GM21825 (cell line): ENCODE measurements at regions not wholly inside any gene's neighbourhood (a gene's known extent, or its start where the extent isn't known, plus 50 kb on each side); places are given as distances from the start of the nearest gene placed in this dataset.

Source experiments
- ATAC-seq: cut with Tn5 transposase; IDR thresholded peaks from one replicate; pipeline ENCODE4 v1.9.1; 2021; ENCODE audit warnings: mild to moderate bottlenecking, moderate library complexity; ENCODE audit not compliant: unreplicated experiment

DNA sequence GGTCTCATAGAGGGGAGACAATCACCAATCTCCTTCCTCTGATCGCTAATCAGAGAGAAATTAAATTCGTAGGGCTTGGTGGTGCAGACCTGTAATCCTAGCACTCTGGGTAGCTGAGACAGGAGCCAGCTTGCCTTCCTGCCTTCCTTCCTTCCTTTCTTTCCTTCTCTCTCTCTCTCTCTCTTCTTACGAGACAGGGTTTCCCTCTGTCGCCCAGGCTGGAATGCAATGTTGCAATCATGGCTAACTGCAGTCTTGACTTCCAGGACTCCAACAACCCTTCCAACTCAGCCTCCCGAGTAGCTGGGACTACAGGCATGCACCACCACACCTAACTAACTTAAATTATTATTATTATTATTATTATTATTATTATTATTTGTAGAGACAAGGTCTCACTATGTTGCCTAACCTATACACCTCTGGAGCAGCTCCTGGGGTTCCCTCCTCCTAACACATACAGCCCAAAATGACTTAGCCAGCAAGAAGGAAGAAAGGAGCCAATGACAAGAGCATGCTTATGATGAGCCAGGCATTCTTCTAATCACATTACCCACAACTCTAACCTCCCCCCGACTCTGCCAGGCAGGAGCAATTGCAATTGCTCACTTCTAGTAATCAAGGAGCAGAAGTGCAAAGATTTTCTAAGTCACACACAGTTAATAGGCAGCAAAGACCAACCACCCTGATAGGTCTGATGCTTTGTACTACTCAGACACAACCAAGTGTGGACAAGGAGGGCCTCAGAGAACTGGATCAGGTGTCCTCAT lies 105.4 kb upstream of the F3 start:
- ATAC-seq: no peak

DNA sequence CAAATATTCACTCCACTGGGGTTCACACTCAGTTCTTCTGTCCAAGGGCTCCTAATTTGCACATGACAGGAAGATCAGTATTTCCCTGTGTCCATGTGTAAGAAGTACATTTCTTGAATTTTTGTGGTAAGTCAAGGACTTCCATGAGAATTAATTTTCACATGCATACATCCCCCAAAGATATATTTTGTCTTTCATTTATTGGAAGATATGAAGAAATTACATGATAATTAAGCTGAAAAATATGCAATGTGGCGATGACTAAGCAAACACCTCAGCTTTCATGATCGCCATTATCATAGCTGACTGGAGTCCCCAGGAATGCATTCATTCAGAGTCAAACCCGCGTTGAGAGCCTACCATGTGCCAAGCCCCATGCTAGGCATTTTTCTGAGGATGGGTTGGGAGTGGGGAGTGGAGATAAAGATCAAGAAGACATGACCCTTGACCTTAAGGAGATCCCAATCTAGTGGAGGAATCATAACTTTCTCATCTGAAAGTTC lies 104.6 kb upstream of the F3 start:
- no peak for ATAC-seq

DNA sequence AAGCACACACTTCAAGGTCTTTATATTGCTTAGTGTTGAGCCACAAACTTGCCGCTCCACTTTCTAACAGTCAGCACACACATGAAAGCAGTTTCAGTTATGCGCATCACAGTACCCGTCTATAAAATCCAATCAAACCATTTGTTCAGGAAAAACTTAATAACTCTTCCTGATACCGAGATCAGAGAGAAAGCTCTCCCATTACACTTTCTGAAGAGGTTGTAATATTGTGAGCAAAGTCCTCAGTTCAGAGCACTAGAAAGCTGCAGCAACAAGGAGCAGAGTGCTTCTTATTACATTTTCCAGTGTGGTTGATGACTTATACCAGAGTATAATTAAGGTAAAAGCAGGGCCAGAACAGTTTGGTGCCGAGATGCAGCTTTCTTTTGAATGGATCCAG lies 102.8 kb upstream of the F3 start:
- ATAC-seq: no peak

DNA sequence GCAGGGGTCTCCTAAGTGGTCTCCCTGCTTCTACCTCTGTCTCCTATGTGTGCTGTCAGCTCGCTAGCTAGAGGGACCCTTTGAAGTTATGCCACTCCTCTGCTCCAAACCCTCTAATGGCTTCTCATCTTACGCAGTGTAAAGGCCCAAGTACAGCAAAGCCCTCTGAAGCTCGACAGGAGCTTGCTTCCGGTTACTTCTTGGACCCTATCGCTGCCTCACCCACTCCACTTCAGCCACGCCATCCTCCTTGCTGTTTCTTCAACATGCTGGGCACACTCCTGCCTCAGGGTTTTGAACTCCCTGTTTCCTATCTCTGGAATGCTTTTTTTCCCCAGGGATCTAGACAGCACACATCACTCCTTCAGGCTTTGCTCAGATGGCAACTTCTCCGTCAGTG lies 102.3 kb upstream of the F3 start:
- ATAC-seq: no peak

DNA sequence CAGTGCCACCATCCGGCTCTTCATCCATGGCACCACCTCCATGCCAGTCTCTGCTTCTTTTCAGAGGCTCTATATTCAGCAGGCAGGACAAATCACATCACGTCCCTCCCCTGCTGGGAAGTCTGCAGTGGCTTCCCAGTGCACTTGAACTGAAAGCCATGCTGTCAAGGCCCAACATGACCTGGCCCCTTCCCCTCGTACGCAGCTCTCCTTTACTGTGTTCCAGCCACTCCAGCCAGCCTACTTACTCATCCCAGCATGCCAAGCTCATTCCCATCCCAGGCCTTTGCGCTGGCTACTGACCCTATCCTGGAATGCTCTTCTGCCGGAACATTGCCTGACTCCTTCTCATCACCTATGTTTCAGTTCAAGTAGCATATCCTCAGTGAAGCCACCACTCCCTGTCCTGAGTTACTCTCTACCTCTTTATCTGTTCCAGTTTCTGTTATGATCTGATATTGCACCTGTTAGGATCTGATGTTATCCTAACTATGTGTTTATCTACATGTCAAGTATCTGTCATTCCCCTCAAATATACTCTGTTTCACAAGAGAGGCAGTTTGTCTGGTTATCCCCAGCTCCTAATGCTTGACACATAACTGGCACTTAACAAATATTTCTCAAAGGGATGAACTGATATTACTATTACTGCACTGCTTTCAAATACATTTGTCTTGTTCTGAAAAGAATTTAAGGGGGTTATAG lies 101.2 kb upstream of the F3 start:
- ATAC-seq: no peak

DNA sequence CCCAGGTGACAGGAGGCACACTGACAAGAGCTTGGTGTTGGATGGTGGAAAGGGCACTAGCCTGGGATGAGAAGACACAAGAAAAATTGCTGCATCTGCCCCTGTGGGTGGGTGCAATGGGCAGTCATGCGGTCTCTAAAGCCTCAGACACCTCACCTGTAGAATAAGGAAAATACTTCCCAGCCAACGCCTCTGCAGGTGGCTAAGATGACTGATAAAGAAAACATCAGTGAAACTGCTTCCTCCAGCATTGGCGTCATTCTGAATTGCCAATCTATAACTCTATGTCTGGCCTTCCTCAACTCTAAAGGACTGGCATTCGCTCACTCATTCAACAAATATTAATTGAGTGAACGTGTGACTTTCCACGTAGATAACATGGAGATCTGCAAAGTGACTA lies 100.4 kb upstream of the F3 start:
- no peak for ATAC-seq

DNA sequence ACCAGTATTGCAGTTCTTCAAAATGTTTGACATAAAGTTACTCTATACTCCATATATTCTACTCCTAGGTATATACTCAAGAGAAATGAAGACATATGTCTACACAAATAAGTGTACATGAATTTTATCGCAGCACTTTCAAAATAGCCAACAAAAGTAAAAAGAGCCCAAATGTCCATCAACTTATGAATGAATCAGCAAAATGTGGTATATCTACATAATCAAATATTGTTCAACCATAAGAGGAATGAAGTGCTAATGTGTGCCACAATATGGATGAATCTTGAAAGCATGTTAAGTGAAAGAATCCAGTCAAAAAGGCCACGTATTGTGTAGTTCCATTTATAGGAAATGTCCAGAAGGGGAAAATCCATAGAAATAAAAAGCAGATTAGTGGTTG lies 98.6 kb upstream of the F3 start:
- no peak for ATAC-seq

DNA sequence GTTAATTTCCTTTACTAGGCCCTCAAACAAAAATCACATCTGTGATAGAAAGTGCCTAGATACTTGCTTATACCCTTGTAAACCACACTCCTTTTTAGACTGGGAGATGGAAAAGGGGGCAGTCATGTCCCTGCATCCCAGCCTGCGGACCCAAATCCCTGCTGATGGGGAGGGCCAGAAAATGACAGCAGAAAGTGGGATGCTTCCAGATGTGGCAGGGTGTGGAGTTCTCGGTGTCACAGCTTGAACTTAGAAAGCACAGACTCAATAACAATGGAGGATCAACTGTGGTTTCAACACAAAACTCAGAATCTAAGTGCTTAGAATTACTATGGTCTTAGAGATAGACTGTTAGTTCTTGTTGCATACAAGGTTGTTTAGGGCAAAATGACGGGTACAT lies 95.6 kb upstream of the F3 start:
- no peak for ATAC-seq

DNA sequence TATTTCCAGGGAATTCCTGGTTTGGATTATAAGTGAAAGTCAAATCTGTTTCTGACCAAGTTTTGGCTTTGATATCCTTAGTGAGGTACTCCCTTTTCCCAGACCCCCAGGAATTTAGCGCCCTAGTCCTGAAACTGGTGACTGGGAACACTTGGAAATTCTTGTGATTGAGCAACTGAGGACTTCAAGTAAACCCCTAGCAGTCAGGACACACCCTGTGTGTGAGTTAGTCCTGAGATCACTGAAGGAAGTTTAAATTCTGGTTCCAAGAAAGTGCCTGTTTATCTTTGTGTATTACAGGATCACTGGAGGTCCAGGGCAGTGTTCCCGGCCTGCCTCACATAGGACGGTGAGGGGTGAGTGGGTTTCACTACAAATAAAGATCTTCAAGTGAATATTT lies 95.1 kb upstream of the F3 start:
- ATAC-seq: no peak

DNA sequence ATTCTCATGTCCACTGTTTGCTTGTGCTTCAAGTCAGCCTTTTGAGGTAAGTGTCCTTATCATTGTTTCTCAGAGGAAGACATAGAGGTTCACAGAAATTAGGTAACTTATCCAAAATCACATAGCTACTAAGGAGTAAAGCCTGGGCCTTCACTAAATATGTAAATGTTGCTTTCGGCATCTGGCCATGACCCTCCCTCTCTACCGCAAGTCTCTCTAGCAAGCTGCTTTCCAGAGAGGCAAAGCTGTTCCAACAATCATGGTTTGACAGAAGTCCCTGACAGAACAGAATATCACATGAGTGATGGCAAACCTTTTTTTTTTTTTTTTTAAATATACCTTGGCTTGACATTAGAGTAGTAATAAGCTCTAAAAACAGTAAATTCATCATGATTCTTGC lies 94.5 kb upstream of the F3 start:
- no peak for ATAC-seq

DNA sequence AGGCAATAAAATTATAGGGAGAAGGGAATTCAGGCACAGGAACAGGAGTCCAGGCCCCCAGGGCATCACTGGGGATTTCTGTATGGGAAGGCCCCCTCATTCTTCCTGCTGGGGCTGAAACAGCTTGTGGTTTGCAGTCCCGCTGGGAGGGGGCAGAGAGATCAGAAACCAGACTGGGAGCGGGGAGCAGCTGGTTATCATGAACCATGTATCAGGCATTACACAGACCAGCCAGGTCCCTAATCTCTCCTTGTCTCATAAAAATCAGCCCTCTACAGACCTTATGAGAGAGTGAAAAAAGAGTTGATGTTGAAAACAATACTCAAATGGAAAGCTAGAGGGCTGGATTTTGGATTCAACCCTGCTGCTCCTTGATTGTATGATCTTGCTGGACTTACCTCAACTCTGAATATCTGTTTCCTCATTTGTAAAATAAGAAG lies 93.4 kb upstream of the F3 start:
- ATAC-seq: no peak

DNA sequence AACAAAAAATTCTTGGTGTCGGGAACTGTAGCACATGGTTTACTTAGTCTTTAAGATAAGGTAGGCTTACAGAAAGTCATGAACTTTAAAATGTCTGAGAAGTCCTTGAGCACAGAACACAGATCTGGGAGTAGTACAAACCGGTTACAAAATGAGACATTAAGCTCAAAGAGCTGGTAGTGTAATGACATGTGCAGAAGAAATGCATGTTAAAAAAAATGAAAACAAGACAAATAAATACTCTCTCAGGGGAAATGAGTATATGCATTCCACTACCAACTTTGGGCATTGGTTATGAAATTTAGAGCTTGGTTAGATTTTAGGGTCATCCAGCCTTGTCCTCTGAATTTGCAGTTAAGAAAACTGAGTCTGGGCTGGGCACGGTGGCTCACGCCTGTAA lies 91.5 kb upstream of the F3 start:
- ATAC-seq: no peak

DNA sequence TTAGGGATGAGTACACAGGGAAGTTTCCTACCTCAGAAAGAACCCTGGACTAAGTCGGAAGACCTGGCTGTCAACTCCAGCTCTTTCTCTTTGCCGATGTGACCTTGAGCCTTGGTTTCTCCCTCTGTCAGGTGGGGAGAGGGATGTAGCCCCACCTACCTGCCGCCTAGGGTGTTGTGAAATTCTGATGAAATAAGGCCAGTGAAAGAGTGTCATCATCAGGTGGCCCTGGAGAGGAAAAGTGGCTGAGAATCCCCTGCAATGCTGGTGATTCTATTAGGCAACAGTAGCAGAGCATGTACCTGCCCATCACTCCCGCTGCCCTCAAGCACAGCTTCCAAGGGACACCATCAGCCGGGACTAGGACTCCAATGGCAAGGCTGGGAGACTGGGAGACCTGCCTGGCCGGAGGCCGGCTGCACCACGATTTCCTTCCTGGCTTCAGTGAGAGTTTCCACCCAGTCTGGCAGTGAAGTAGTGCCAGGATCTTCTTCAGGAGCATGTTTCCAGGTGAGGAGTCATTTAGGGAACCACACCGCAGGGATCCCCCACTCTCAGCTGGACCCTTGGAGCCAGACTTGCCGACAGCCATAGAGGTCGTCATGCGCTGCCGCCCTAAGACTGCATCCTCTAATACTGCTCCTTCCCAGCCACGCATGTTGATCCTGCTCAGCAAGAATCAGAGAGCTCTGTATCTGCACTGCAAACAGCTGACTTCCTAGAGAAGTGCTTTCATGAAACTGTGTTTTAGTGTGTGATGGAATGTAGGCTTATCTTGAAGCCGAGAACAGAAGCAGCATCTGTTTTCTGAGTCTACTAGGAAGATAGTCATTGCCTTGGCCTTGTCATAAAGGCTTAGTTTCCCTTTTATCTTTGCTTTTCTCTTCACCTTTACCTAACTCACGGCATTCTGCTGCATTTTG lies 88.0 kb upstream of the F3 start:
- no peak for ATAC-seq

DNA sequence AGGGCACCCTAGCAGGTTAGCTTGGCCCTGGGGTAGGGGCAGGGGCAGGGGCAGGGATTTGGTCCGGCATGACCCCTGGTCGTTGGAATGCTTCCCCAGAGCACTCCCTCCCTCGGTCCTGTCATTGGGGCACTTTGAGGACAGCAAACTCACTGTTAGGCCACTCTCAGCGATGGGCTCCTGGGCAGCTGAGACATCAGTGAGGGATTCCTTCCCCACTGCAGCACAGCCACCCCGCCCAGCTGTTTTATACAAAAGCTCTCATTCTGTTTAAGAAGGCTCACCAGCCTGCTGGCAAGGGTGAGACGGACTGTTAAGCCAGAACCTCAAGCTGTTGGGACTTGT lies 86.9 kb upstream of the F3 start:
- no peak for ATAC-seq

DNA sequence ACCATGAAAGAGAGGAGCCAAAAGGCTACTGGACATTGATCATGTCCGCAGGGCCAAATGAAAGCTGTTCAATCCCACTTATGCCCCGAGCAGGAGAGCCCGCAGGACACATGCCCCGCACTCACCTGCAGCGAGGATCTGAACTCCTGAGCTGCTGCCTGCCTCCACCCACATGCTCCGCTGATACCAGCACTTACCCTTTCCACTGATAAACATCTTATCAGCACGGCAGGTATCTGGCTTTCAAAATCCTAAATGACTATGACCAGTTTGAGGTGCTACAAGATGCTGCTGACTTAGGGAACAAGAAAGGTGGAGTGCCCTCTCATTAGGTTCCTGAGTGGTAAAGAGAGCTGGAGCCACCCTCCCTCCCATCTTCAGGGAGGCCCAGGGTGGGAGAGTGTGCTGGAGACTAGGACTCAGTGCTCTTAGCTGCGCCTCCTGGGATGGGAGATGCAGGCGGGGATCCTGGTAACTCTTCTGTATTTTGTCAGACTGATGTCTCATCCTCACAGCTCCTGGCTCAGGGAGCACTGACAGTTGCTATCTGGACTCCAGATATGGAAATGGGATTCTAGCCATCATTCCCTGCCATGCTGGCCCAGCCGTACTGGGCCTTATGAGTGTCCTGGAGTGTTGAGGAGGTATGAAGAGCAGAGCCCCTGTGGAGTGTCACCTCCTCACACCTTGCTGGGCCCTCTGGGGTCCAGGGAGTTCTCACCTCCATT lies 86.4 kb upstream of the F3 start:
- no peak for ATAC-seq

DNA sequence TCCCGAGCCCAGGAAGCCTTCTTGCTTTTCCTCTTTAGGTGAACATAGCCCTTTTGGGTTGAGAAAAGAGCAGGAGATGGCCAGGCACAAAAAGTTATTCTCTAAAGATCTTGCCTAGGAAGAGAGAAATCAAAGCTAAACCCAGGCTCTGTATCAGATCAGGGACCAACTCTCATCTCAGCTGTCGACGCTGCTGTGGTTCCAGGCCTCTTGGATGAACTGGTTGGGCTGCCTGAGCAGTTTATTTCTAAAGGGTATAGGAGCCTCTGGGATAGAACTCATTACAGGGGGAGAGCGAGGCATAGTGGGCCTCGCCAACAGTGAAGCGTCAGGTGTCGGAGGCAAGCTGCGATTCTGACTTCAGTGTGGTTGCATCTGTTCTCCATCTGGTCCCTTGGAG lies 82.6 kb upstream of the F3 start:
- no peak for ATAC-seq

DNA sequence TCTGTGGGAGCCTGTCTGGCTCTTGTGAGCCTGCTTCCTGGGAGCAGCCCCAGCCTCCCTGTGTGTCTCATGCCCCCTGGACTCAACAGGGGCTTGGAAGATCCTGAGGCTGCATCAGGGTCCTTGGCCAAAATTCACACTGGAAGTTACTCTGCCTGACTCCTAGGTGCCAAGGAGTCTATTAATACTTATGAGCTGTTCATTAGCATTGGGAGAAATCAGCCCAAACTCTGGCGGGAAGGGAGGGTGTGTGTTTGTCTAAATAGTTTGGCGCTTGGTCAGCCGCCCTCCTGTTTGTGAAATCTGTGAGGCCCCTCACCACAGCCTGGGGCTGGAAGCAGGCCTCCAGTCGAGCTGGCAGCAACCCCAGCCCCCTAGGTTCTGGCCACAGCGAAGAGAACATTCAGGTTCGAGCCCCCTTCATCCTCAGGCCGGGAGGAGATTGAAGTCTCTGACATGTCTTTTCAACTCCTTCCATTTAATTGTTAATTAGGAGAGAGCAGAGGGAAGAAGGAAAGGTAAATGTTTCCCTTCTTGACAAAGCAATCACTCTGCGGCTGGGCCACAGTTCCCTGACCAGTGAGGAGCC lies 82.1 kb upstream of the F3 start:
- ATAC-seq: no peak

DNA sequence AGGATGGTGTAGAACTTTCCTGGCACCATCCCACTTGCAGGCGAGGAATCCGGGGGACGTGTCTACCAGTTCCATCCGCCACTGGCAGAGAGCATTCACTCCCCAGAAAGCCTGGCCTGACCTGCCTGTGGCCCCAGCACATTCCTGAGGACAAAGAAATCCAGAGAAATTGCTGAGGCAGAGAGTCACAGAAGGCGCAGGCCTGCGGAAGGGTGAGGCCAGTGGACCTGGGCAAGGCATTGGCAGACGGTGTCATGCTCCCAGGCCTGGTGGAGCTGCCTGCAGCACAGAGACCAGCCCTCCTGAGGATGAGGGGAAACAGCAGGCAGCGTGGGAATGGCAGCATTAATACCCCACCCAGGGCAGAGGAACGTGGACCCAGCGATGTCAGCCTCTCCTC lies 81.2 kb upstream of the F3 start:
- no peak for ATAC-seq

DNA sequence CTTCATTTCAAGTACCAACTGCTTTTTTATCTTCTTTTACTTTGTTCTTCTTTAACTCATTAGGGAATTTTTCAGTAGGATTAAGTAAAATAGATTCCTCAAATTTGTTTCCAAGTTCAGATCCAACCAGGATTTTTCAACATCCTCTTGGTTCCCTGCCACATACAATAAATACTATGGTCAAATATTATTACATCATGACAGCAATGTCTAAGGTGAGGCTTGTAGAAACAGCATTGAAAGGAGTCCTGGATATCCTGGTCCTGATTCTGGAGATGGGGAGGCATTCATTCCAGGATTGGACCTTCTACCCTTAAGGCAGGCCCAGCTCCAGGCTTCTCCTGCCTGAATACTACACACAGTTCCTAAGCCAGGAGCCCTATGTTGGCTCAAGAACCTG lies 80.2 kb upstream of the F3 start:
- no peak for ATAC-seq

DNA sequence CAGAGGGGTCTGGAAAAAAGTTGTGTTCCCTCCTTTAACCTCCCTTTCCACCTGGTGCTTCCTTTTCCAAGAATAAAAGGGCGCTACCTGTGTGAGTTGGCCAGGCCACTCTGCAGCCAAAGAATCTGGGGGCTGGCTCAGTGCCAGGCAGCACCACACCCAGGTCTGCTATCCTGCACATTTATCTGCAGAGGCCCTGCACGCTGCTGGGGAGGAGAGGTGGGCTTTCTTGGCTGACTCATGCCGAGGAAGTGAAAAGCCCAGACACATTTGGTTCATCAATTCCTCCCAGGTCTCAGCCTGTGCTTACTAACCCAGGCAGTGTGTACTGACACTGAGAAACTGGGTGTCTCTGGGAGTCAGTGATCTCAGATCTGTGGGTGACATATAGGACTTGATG lies 79.8 kb upstream of the F3 start:
- ATAC-seq: no peak
